PC-3 (cell line): ENCODE measurements at regions not wholly inside any gene's neighbourhood (a gene's known extent, or its start where the extent isn't known, plus 50 kb on each side); places are given as distances from the start of the nearest gene placed in this dataset.

Experiments used
- ATAC-seq: fragments of 200-7000 bp; cut with Tn5 transposase; 2 replicates; pipeline ENCODE4 v1.9.1; 2020; ENCODE audit warnings: mild to moderate bottlenecking, moderate library complexity
- BruUV-seq: library from RNA; stranded (reverse); fragments of 400-500 nt; replicated peaks from 2 replicates; lab custom pipeline; 2021; lab: Mats Ljungman, UMichigan
- CTCF ChIA-PET: fragments of 300-600 bp; sonication (Branson Sonifier 250); formaldehyde crosslinking; loops from one replicate; lab custom pipeline; 2022; ENCODE audit warnings: antibody characterized with exemption; lab: Charles Lee
- POLR2A ChIA-PET: fragments of 300-600 bp; sonication (Branson Sonifier 250); formaldehyde crosslinking; loops from one replicate; lab custom pipeline; 2022; ENCODE audit warnings: antibody characterized with exemption; ENCODE audit not compliant: unreplicated experiment; lab: Charles Lee
- DNase-seq: peaks from one replicate; pipeline ENCODE4 v3.0.0-alpha.2; 2015
- H2AFZ ChIP-seq: fragments of 300-600 bp; sonication (generic); 2 replicates; pipeline ENCODE4 v1.6.0; 2016; ENCODE audit warnings: antibody characterized with exemption, low read length
- H3F3A ChIP-seq: fragments of 300-600 bp; sonication (generic); one replicate; pipeline ENCODE4 v1.6.0; 2017; ENCODE audit warnings: antibody characterized with exemption, low read length, control low read depth, mild to moderate bottlenecking; ENCODE audit not compliant: unreplicated experiment
- H3K27ac ChIP-seq: fragments of 300-600 bp; sonication (generic); 2 replicates; pipeline ENCODE4 v1.5.1; 2016; ENCODE audit warnings: mild to moderate bottlenecking, low read length
- H3K27me3 ChIP-seq: fragments of 300-600 bp; sonication (generic); 2 replicates; pipeline ENCODE4 v1.6.1; 2016; ENCODE audit warnings: low read length, mixed read lengths
- H3K36me3 ChIP-seq: fragments of 300-600 bp; sonication (generic); 2 replicates; pipeline ENCODE4 v1.6.1; 2016; ENCODE audit warnings: low read depth, mixed run types, low read length, mixed read lengths
- H3K4me1 ChIP-seq: fragments of 300-600 bp; sonication (generic); 2 replicates; pipeline ENCODE4 v1.5.1; 2016; ENCODE audit warnings: low read length; ENCODE audit not compliant: insufficient read depth
- H3K4me2 ChIP-seq: fragments of 300-600 bp; sonication (generic); 2 replicates; pipeline ENCODE4 v1.6.0; 2016; ENCODE audit warnings: low read length
- H3K4me3 ChIP-seq: fragments of 300-600 bp; sonication (generic); 2 replicates; pipeline ENCODE4 v1.5.1; 2016; ENCODE audit warnings: mild to moderate bottlenecking, low read length, mixed read lengths
- H3K79me2 ChIP-seq: fragments of 300-600 bp; sonication (generic); 2 replicates; pipeline ENCODE4 v1.6.1; 2017; ENCODE audit warnings: low read length, mixed read lengths
- H3K9ac ChIP-seq: fragments of 300-600 bp; sonication (generic); 2 replicates; pipeline ENCODE4 v1.6.0; 2016; ENCODE audit warnings: mild to moderate bottlenecking, low read length
- H3K9me2 ChIP-seq: fragments of 300-600 bp; sonication (generic); replicated peaks from 2 replicates; pipeline ENCODE4 v1.6.1; 2016; ENCODE audit warnings: mixed run types, low read length, mixed read lengths
- H3K9me3 ChIP-seq: fragments of 300-600 bp; sonication (generic); 2 replicates; pipeline ENCODE4 v1.6.1; 2016; ENCODE audit warnings: low read length, mixed read lengths
- H4K20me1 ChIP-seq: fragments of 300-600 bp; sonication (generic); 2 replicates; pipeline ENCODE4 v1.6.1; 2016; ENCODE audit warnings: low read length, mixed read lengths
- EZH2 ChIP-seq: fragments of 300-600 bp; sonication (generic); IDR thresholded peaks from one replicate; pipeline ENCODE4 v1.6.1; 2017; ENCODE audit warnings: antibody characterized with exemption, mild to moderate bottlenecking, low read length; ENCODE audit not compliant: unreplicated experiment
- EZH2phosphoT487 ChIP-seq: fragments of 300-600 bp; sonication (generic); IDR thresholded peaks from 2 replicates; pipeline ENCODE4 v1.6.1; 2018; ENCODE audit warnings: mild to moderate bottlenecking, antibody characterized with exemption, low read length, borderline replicate concordance
- intact Hi-C: fragments of 100-400 bp; cut with micrococcal nuclease; formaldehyde crosslinking; loops from 2 replicates; pipeline ENCODE4 v1.9.0; 2023
- TF ChIP-seq, protein P1 (sequence below): fragments of 300-600 bp; sonication (generic); conservative IDR thresholded peaks from 2 replicates; pipeline ENCODE4 v1.5.1; 2017; ENCODE audit warnings: antibody characterized with exemption, low read depth, mild to moderate bottlenecking, low read length

DNA sequence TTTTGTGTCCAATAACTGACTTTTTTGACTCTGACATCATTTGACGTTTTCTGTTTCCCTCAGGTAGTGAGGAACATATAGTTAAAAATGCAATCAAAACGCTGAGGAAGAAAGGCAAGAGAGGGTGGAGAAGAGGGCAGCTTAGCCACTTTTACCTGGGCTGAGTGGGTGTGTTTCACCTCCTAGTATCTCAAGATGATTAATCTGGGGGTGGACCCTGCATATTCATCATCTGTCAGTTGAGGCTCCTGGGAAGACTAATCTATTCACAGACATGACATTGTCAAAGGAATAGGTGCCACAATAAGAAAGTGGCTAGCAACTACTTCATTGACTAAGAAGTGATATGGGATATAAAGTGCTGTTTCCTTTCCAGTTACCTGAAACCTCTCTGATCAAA is 331.5 kb upstream of the RARB start:
- ChIA-PET POLR2A (no interaction called here), CTCF (no interaction called here)
- BruUV-seq: no TSS peak
- intact Hi-C loops: no loop called here
- Histone ChIP-seq H3K36me3 (no peaks in the 10 kb centered on the region), H3K79me2 (no peaks in the 10 kb centered on the region), H4K20me1 (no peaks in the 10 kb centered on the region), H3K9me2 (no peaks in the 10 kb centered on the region), H3K4me1 (no peaks in the 10 kb centered on the region), H3K9me3 (no peaks in the 10 kb centered on the region), H3K27me3 (peaks cover 34% of the 10 kb centered on the region), H3K4me3 (no peak overlapping the region), H3K27ac (no peak overlapping the region), H3K9ac (no peak overlapping the region), H3F3A (no peaks in the 10 kb centered on the region), H2AFZ (no peak overlapping the region), H3K4me2 (no peak overlapping the region)
- TF ChIP-seq, protein P1, sequence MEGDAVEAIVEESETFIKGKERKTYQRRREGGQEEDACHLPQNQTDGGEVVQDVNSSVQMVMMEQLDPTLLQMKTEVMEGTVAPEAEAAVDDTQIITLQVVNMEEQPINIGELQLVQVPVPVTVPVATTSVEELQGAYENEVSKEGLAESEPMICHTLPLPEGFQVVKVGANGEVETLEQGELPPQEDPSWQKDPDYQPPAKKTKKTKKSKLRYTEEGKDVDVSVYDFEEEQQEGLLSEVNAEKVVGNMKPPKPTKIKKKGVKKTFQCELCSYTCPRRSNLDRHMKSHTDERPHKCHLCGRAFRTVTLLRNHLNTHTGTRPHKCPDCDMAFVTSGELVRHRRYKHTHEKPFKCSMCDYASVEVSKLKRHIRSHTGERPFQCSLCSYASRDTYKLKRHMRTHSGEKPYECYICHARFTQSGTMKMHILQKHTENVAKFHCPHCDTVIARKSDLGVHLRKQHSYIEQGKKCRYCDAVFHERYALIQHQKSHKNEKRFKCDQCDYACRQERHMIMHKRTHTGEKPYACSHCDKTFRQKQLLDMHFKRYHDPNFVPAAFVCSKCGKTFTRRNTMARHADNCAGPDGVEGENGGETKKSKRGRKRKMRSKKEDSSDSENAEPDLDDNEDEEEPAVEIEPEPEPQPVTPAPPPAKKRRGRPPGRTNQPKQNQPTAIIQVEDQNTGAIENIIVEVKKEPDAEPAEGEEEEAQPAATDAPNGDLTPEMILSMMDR: no peak
- TF ChIP-seq EZH2: no peak
- TF ChIP-seq EZH2phosphoT487: no peak
- ATAC-seq (no peak), DNase-seq (no peak)

DNA sequence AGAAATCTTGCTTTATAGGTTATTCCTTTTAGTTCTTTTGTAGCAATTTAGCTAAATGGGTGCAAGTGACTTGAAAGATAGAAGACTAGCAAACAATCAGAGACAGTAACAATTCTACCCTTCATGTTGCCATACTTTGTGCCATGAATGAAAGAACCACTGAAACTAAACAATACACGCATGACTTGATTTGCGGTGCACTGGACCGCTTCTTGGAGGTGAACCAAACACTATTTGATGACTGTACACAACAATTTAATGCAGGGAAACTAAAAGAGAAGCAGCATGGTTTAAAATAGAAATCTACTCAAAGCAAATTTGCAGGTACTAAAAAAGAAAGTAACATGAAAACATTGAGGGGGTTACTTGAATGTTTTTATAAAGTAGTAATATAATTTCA is 331.0 kb upstream of the RARB start:
- no peak overlapping the region for H2AFZ ChIP-seq
- H3K4me2 ChIP-seq: no peak overlapping the region
- no peak overlapping the region for H3K27ac ChIP-seq
- ChIA-PET CTCF (no interaction called here), POLR2A (no interaction called here)
- H3K36me3 ChIP-seq: no peaks in the 10 kb centered on the region
- peaks cover 29% of the 10 kb centered on the region for H3K27me3 ChIP-seq
- intact Hi-C loops: no loop called here
- H3K4me3 ChIP-seq: no peak overlapping the region
- H3K4me1 ChIP-seq: no peaks in the 10 kb centered on the region
- H3K79me2 ChIP-seq: no peaks in the 10 kb centered on the region
- H3K9ac ChIP-seq: no peak overlapping the region
- H3K9me2 ChIP-seq: no peaks in the 10 kb centered on the region
- no peaks in the 10 kb centered on the region for H3F3A ChIP-seq
- no peaks in the 10 kb centered on the region for H4K20me1 ChIP-seq
- no peak for DNase-seq
- TF ChIP-seq EZH2phosphoT487: no peak
- TF ChIP-seq EZH2: no peak
- TF ChIP-seq, protein P1: no peak
- no TSS peak for BruUV-seq
- no peak for ATAC-seq
- no peaks in the 10 kb centered on the region for H3K9me3 ChIP-seq

DNA sequence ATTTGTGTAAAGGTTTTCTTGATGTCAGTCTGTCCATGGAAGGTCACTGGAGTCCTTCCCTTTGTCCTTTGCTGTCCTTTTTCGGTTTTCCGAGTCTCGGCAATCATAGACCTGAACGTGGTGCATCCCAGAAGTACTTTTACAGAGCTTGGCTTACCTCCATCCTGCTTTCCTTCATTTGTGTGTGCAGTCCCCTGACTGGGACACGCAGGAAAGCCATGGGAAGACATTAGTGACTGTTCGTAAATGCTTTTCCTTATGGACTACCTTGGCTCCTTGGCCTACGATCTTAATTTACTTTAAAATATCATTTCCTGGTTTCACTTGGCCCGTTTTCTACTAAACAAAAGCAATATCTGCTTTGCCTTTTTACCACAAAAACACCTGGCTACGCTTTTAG is 328.4 kb upstream of the RARB start:
- Histone ChIP-seq H3K4me1 (no peaks in the 10 kb centered on the region), H3K27ac (no peak overlapping the region), H3K4me2 (no peak overlapping the region), H3K9me3 (no peaks in the 10 kb centered on the region), H2AFZ (no peak overlapping the region), H3F3A (no peaks in the 10 kb centered on the region), H3K79me2 (no peaks in the 10 kb centered on the region), H3K27me3 (peaks cover 25% of the 10 kb centered on the region), H3K9ac (no peak overlapping the region), H3K4me3 (no peak overlapping the region), H3K36me3 (no peaks in the 10 kb centered on the region), H3K9me2 (no peaks in the 10 kb centered on the region), H4K20me1 (no peaks in the 10 kb centered on the region)
- DNase-seq (no peak), ATAC-seq (no peak)
- TF ChIP-seq EZH2phosphoT487 (no peak), EZH2 (no peak)
- TF ChIP-seq, protein P1: no peak
- POLR2A ChIA-PET: no interaction called here
- intact Hi-C loops: no loop called here
- no TSS peak for BruUV-seq
- CTCF ChIA-PET: no interaction called here
